ENCODE measurements at regions not wholly inside any gene's neighbourhood (a gene's known extent, or its start where the extent isn't known, plus 50 kb on each side); places are given as distances from the start of the nearest gene placed in this dataset.

GRCh38 chr11:29190313-29190712 is 826.5 kb downstream of the KCNA4 start:
- TF ChIP-seq CTCF (IDR thresholded peaks at IDR 0.05 in 4 of 5, conservative IDR thresholded peaks at IDR 0.05 in 1 of 5) (no peak), POLR2A (IDR thresholded peaks at IDR 0.05) (no peak)
